GM21825 (cell line): ENCODE measurements at regions not wholly inside any gene's neighbourhood (a gene's known extent, or its start where the extent isn't known, plus 50 kb on each side); places are given as distances from the start of the nearest gene placed in this dataset.
"Not testable (repeated sequence)": the region's sequence is repeated elsewhere in the genome, so short reads cannot be mapped to it uniquely, and the experiment has no call there.

Source experiments
- ATAC-seq: cut with Tn5 transposase; IDR thresholded peaks from one replicate; pipeline ENCODE4 v1.9.1; 2021; ENCODE audit warnings: mild to moderate bottlenecking, moderate library complexity; ENCODE audit not compliant: unreplicated experiment

DNA sequence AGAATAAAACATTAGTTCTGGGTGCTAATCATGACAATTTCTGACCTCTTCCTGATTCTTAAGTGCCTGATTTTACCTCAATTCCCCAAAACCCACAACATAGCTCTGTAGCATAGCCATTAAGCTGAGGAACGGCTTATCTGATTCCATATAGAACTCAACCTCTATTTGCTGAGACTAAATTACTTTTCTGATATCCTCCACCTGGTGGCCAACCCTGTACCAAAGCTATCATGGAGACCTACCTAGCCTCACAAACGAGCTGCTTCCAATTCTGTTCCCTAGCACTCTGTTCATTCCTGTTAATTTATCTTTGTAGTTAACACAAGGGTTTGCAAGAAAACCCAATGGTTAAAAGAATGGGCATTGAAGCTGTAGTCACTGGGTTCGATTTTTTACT, 245.2 kb downstream of the PLOD2 start:
- ATAC-seq, result no peak

DNA sequence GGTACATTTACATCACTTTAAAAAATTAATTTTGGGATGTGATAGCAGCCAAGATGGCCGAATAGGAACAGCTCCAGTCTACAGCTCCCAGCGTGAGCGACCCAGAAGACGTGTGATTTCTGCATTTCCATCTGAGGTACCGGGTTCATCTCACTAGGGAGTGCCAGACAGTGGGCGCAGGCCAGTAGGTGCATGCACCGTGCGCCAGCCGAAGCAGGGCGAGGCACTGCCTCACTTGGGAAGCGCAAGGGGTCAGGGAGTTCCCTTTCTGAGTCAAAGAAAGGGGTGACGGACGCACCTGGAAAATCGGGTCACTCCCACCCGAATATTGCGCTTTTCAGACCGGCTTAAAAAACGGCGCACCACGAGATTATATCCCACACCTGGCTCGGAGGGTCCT, 233.2 kb downstream of the PLOD2 start:
- not testable (repeated sequence) for ATAC-seq

DNA sequence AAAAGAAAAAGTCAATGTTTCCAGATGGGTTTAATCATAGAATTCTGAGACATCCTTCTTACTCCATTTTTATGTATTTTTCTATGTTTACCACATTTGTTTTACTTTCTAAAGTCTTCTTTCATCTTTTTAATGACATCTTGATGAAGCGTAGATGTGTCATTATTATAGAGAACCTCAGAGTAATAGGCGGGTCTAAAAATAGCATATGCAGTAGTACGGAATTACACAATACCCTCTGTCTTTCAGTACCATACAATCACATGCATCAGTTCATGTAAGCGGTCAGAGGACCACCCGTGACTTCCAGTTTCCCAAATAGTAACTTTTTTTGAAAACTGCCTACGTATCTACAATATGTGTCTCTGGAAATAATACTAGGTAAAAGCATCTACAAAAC, 224.0 kb downstream of the PLOD2 start:
- no peak for ATAC-seq

DNA sequence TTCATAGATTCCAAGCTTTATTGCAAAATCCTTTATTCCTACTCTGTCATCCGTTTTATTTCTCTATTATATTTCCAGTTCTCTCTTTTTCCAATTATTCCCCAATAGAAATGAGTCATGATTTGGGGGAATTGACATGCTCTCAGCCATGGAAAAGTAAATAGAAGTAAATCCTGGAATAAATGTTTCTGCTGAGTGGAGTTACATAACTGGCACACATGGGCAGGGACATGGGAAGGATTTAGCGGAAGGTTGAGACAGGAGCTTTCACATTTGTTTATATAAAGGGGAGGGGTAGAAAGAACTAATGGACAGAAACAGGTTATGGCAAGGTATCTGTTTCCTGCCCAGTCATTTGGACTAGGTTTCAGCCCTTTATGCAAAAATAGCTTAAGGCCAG, 221.6 kb downstream of the PLOD2 start:
- ATAC-seq, result no peak

DNA sequence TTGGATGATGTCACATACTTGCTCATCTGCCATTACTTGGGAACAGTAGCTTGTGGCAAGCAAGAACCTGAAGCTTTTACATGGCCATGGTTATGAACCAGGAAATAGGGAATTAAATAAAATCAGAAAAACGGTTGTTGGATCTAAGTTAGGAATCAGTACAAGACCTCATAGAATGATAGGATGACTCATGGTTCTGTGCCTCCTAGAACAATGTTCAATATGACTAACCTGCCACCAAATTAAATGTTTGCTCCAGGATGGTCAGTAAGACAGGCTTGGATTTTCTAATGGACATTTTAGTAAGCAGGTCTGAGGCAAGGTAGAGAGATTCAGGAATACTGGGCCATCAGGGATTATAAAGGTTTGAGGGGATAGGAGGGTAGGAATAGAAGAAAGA, 218.9 kb downstream of the PLOD2 start:
- no peak for ATAC-seq

DNA sequence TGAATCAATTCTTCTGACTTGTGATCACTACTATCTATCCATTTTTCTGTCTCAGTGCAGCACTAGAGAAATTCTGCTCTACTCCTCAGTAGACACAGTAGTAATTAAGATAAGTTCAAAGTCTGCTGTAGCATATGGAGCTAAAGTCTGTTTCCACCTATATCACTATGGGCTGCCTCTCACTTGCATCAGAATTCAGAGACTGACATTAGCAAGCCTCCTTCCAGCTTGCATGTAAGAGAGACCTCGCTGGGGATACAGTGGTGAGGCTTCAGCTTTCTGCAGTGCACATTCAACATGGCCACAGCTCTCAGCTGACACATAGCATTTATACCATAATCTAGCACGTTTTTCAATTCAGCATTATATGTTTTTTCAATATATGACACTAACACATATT, 217.0 kb downstream of the PLOD2 start:
- no peak for ATAC-seq

DNA sequence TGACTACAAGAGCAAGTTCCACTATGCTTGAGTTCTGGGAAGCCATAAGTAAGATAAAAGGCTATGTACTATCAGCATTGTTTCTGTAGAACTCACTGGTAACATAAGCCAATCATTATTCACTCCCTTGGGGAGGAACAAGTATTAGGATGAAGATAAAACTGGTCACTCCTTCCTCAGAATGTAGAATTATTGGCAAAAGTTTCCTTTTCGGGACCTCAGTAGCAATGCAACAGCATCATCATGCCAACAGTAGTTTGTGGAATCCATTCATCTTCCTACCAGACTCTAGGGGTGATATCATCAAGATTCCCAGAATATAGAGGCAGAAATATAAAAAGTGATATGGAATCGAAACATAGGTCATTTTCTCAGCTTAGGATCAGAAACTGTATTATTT, 209.5 kb downstream of the PLOD2 start:
- ATAC-seq, result no peak

DNA sequence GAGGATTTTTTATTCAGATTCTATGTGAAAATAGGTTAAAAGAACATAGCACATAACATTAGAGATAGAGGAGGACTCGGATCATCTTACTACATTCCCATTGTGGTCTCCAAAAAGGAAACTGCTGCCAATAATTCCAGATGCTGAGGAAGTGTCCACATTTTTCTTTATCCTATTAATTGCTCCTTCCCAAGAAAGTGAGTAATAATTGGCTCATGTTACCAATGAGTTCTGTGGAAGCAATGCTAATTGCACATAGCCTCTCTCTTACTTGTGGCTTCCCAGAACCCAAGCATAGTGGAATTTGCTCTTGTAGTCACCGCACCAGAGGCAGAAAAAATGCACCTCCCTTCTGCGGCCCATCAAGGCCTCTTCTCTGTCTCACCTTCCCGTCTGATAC, 208.4 kb downstream of the PLOD2 start:
- ATAC-seq, result no peak

DNA sequence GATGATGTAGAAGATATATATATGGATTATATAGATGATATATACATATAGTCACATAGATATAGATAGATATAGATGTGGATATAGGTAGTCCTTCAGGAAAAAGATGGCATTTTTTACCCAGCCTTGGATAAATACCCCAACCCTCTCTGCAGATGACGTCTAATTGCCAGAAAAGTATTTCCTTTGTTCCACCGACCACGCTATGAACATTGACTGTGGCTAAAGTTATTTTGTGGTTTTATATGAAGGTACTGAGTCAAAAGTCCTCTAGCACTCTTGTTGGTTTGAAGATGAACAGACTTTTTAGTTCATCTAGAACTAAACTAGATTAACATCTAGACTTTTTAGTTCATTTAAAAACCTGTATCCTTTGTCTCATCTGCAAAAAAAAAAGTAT, 207.7 kb downstream of the PLOD2 start:
- no peak for ATAC-seq

DNA sequence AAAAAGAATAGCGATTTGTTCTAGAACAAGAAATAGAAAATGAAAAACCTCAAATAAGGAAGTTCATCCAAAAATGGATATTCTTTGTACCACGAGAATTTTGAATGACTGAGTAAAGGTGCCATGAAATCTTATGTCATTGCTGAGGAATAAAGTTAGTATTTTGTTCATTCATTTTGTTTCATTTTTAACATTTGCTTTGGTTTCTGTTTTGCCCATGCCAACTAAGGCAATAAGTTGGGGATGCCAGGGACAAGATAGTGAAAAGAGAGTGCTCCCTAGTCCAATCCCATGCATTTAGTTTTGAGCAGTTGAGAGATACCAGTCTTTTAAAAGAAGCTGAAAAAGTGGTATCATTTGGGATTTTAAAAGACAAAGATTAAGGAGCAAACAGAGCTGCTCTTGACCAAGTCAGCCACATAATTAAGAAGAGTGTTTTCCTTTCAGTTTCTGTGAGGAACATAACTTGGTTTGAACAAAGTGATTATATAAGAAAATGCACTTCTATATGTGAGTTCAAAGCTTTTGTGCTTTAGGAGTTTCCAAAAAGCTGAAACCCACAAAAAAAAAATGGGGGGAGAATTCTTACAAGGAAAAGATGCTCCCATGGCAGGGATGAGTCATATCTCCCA, 201.4 kb downstream of the PLOD2 start:
- ATAC-seq, result no peak

DNA sequence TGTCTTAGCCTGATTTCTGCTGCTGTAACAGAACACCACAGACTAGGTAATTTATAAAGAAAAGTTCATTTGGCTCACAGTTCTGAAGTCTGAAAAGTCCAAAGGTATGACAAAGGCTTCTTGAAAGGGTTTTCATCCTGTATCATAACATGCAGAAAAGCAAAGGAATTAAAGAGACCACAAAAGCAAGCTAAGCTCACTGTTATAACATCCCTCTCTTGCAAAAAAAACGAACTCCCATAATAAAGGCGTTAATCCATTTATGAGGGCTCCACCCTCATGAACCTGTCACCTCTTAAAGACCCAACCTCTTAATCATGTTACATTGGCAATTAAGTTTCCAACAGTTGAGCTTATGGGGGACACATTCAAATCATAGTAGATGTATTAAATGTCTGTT, 197.9 kb downstream of the PLOD2 start:
- no peak for ATAC-seq

DNA sequence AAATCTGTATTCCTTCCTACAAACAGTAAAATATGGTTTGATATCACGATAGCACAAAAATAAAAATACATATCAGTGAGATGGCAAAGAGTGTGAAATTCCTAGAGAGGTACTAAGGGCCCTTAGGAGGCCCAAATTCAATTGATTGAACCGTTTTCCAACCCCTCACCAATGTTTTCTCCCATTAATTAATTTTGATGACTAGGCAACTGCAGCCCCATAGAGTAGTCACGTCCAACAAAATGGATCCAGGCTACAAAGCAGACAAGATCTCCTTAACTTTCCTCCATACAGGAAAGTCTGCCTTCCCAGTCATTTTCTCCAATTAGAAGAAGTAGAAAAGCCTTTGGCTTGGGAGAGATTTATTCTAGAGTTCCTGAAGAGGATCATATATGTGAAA, 193.9 kb downstream of the PLOD2 start:
- ATAC-seq, result no peak

DNA sequence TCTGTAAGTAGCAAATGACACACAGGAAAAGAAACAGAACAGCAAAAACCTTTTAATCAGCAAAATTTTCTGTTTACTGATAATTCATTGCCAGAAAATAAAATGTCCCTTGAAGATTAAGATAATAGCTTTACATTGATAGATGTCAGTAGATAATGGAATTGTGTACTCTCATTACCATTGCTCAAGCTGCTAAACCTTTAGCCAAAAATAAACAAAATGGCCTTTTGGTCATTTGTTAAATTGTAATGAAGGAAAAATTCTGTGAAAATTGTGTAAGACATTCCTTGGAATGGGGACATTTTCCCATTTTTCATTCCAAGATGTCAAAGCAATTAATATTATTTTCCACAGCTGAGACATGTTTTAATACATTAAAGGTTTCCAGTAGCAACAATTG, 189.8 kb downstream of the PLOD2 start:
- no peak for ATAC-seq

DNA sequence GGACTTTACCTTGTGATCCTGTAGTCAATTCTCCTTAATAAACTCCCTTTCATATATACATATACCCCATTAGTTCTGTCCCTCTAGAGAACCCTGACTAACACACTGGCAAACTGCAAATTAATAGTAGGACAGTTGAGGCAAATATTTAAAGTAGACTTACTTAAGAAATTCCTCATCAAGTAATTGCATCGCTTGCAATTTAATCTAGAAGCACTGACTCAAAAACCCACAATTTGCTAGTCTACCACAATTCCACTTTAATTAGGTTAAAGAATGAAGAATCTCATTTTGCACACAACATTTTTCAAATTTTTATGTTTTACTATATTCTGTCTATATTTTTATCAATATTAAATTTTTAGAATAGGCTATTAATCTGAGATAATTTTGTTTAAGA, 188.1 kb downstream of the PLOD2 start:
- ATAC-seq, result no peak

DNA sequence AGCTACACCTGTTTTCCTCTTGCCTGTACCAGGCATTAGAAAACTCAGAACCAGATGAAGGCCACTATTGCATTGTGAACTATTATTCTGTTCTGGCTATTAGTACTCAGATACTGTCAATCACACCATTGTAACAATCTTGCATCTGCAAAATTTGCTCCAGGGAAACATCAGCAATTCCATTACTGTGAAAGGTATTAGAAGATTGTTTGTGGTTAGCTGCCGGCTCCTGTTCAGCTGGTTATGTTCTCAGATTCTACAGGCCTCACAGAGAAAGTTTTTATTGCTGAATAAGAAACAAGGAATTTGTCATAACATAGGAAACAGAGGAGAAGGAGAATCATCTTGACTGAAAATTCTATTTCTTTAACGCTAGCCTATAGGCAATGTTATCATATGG, 179.9 kb downstream of the PLOD2 start:
- ATAC-seq, result no peak

DNA sequence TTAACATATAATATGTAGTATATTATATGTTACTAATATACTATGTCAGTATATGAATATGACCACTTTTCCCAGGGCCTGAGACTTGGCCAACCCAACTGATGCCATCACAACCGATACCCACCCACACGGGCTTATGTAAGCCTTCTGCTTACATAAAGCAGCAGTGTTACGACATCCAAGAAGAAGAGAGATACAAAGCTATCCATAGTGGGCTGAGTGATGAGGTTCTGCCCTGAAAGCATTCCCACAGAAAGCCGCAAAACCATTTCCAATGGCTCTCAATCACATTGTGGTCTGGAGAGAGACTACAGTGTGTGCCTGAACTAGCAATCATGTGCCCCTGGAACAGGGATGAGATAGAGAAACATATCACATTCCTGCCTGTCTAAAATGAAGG, 177.9 kb downstream of the PLOD2 start:
- no peak for ATAC-seq
